ENCODE measurements at regions not wholly inside any gene's neighbourhood (a gene's known extent, or its start where the extent isn't known, plus 50 kb on each side); places are given as distances from the start of the nearest gene placed in this dataset.

GRCh38 chr3:18667552-18667951, 242.4 kb upstream of the SATB1 start:
- Histone ChIP-seq H4K5ac (ENCODE audit: insufficient read length, low read depth, low read length) (no peak overlapping the region), H4K8ac (ENCODE audit: extremely low read depth, insufficient read depth, low read length) (no peak overlapping the region), H3K27me3 (replicated peaks in 1 of 4; ENCODE audit: control insufficient read depth in 3 of 4, extremely low read depth in 1 of 4, insufficient read depth in 3 of 4, low read length in 3 of 4) (no peaks in the 10 kb centered on the region), H2AK5ac (ENCODE audit: low read depth, low read length) (no peak overlapping the region), H2BK5ac (ENCODE audit: low read depth, low read length) (no peak overlapping the region), H3K4me3 (ENCODE audit: extremely low read depth in 1 of 4, insufficient read depth in 2 of 4, low read depth in 3 of 4, low read length in 4 of 4) (no peak overlapping the region), H2BK12ac (ENCODE audit: low read depth, low read length) (no peak overlapping the region), H3K23ac (ENCODE audit: insufficient read length) (no peak overlapping the region), H2BK120ac (replicated peaks; ENCODE audit: low read depth, low read length) (no peak overlapping the region), H3K9me3 (ENCODE audit: insufficient read depth in 2 of 2, low read depth in 1 of 2, low read length in 1 of 2) (no peaks in the 10 kb centered on the region), H3K14ac (ENCODE audit: insufficient read length) (no peak overlapping the region), H3K79me1 (ENCODE audit: low read depth, low read length) (no peaks in the 10 kb centered on the region), H2BK15ac (ENCODE audit: low read length) (no peak overlapping the region), H3K23me2 (ENCODE audit: low read depth, low read length) (no peaks in the 10 kb centered on the region), H3K56ac (replicated peaks; ENCODE audit: insufficient read length, low read depth, low read length) (no peak overlapping the region), H3K18ac (ENCODE audit: extremely low read depth, low read length) (no peak overlapping the region), H4K20me1 (replicated peaks in 1 of 2; ENCODE audit: control insufficient read depth in 1 of 2, insufficient read depth in 2 of 2, low read length in 2 of 2) (no peaks in the 10 kb centered on the region), H3K4ac (replicated peaks; ENCODE audit: insufficient read length, low read depth, low read length) (no peak overlapping the region), H3K27ac (ENCODE audit: low read depth, low read length) (no peak overlapping the region), H3K9ac (replicated peaks in 1 of 4; ENCODE audit: extremely low read depth in 1 of 4, low read depth in 3 of 4, low read length in 3 of 4) (no peak overlapping the region), H3K4me1 (replicated peaks in 1 of 4; ENCODE audit: control insufficient read depth in 3 of 4, insufficient read depth in 4 of 4, low read length in 3 of 4) (no peaks in the 10 kb centered on the region; a peak in 2 of 7 replicates), H2AFZ (ENCODE audit: low read length) (no peak overlapping the region), H2BK20ac (ENCODE audit: low read length) (no peak overlapping the region), H3K79me2 (ENCODE audit: control insufficient read depth in 1 of 2, insufficient read depth in 2 of 2, low read length in 2 of 2) (no peaks in the 10 kb centered on the region), H4K91ac (replicated peaks; ENCODE audit: insufficient read length, low read length) (no peak overlapping the region), H3K4me2 (ENCODE audit: insufficient read depth in 1 of 2, low read depth in 2 of 2, low read length in 2 of 2) (no peak overlapping the region), H3K36me3 (ENCODE audit: control insufficient read depth in 2 of 4, insufficient read depth in 4 of 4, low read length in 3 of 4) (no peaks in the 10 kb centered on the region)
- TF ChIP-seq RBBP5 (IDR thresholded peaks at IDR 0.05; ENCODE audit: borderline replicate concordance, low read depth, low read length) (no peak), RNF2 (IDR thresholded peaks at IDR 0.05; ENCODE audit: borderline replicate concordance, low read depth, low read length, missing control alignments, poor library complexity, severe bottlenecking) (no peak), ASH2L (IDR thresholded peaks at IDR 0.05; ENCODE audit: low read length) (no peak), PHF8 (conservative IDR thresholded peaks at IDR 0.05; ENCODE audit: low read depth, low read length) (no peak), ATF3 (IDR thresholded peaks at IDR 0.05; ENCODE audit: insufficient read depth, low read depth, low read length) (no peak), SIN3A (conservative IDR thresholded peaks at IDR 0.05 in 1 of 2, IDR thresholded peaks at IDR 0.05 in 1 of 2; ENCODE audit: low read depth in 1 of 2, low read length in 2 of 2) (no peak), SP1 (IDR thresholded peaks at IDR 0.05; ENCODE audit: low read depth, low read length) (no peak), POU5F1 (IDR thresholded peaks at IDR 0.05; ENCODE audit: low read depth, low read length) (no peak), FOSL1 (IDR thresholded peaks at IDR 0.05; ENCODE audit: insufficient read depth, low read depth, low read length) (no peak), BACH1 (IDR thresholded peaks at IDR 0.05; ENCODE audit: low read length) (no peak), CTBP2 (IDR thresholded peaks at IDR 0.05; ENCODE audit: borderline replicate concordance, insufficient read depth, insufficient read length, low read length) (no peak)
- no peak for FAIRE-seq
- ChIA-PET POLR2A (ENCODE audit: partially characterized antibody) (no interaction called here), CTCF (ENCODE audit: partially characterized antibody) (interaction anchor here (0.9 kb wide), 1 partner anchor 18 kb away, joined by 3 read pairs; no protein-coding TSS in a partner anchor)
- DNase-seq (ENCODE audit: low read depth in 1 of 2, low spot score in 2 of 2) = no peak
- 84% methylated on average over 4 of the region's 4 CpGs; no CpG with 5 or more reads in 1 of the 2 experiments for WGBS, 2 experiments (ENCODE audit: extremely low coverage in 1 of 2, insufficient coverage in 1 of 2, insufficient read length in 1 of 2, insufficient replicate concordance in 2 of 2, low coverage in 1 of 2, low lambda C conversion rate in 2 of 2, missing lambda C conversion rate in 1 of 2)

Data from H1 (cell line).